ENCODE measurements at regions not wholly inside any gene's neighbourhood (a gene's known extent, or its start where the extent isn't known, plus 50 kb on each side); places are given as distances from the start of the nearest gene placed in this dataset.
"Not testable (repeated sequence)": the region's sequence is repeated elsewhere in the genome, so short reads cannot be mapped to it uniquely, and the experiment has no call there.

GRCh38 chr9:129457325-129457779 lies 163.5 kb downstream of the C9orf50 start:
- DNase-seq (ENCODE audit: low spot score), result no peak

GRCh38 chr9:129456549-129457324 lies 164.2 kb downstream of the C9orf50 start:
- DNase-seq (ENCODE audit: low spot score), result no peak

DNA sequence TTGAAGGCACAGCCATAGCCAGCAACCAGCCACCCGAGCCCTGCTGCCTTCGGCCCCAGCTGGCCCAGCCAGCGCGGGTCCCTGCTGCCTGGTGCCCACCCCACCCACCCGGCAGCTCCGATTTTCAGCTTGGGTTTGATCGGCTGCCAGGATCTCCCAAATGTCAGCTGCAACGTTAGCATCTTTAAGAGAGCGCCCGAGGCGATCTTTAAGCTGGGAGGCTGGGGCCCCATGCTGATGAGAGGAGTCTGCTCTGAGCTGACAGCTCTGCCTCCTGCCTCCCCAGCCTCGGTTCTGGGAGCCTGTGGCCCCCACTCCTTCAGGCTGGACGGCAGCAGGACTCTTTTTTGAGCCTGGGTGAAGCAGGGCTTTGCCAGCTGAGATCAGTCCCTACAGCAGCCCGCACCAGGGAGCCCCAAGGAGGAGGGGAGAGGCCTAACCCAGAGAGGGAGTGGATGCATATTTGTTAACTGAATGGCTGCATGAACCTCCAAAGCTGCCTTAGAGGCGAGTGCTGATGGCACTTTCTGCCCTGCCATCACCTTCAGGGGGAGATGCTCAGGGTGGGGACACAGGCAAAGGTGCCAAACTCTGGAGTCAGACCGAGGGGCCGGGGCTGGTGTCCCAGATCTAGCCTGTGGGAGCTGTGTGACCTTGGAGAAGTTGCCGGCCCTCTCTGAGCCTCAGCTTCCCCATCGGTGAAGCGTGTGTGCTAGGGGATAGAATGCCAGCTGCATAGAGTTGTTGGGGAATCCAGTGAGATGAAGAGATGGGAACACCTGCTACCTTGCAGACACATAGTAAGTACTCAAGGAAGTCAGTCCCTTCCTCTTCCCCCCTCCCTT lies 165.5 kb downstream of the C9orf50 start:
- no peak for DNase-seq (ENCODE audit: low spot score)

DNA sequence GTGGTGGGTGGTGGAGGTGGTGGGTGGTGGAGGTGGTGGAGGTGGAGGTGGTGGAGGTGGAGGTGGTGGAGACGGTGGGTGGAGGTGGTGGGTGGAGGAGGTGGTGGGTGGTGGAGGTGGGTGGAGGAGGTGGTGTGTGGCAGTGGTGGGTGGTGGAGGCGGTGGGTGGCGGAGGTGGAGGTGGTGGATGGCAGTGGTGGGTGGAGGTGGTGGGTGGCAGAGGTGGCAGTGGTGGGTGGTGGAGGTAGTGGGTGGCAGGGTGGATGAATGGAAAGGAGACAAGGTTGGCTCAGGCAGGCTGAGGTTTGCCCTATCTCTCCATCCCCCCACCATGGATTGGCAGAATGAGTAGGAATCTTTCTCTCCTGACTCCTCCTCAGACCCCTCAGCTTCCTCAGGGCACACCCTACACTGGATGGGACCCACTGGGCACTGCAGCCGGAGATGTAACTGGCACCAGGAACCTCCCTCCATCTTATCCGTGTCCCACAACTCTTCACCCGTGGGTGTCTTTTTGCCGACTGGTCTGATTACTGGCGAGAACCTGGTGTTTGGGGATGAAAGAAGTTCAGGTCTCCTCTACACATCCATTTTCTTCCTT lies 166.3 kb downstream of the C9orf50 start:
- no peak for DNase-seq (ENCODE audit: low spot score)

DNA sequence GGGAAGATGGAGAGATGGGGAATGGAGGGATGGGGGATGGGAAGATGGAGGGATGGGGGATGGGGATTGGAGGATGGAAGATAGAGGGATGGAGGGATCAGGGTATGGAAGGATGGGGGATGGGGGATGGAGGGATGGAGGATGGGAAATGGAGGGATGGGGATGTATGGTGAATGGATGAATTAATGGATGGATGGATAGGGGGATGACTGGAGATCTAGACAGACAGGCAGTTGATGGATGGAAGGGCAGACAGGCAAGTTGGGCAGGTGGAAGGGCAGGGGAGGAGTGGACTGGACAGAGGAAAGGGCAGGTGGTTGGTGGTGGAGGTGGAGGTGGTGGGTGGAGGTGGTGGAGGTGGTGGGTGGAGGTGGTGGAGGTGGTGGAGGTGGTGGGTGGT lies 167.2 kb downstream of the C9orf50 start:
- DNase-seq (ENCODE audit: low spot score), result no peak

GRCh38 chr9:129451669-129452068 lies 169.2 kb downstream of the C9orf50 start:
- DNase-seq (ENCODE audit: low spot score), result no peak

DNA sequence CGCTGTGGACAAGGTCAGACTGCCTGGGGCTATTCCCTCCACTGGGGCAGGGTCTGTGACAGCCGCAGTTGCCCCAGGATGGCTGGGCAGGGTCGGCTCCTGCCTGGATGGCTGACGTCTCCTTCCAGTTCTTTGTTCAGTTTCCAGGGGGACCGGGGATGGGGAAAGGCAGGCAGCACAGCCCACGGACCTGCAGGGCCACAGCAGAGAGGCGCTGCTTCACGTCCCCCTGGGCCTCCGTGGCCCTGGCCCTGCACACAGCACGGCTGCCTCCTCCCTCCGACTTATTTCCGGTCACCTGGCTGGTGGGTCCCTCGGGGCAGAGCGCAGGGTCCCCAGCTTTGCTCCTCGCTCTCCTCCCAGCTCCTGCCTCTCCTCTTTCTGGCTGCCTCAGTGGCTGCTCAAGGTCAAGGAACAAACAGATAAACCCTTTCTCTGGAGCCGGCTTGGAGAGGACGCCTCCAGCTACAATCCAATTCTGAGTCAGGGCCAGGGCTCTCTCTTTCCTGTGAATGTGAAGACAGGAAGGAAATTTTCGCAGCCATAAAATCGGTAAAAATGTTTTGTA lies 169.7 kb downstream of the C9orf50 start:
- no peak for DNase-seq (ENCODE audit: low spot score)

DNA sequence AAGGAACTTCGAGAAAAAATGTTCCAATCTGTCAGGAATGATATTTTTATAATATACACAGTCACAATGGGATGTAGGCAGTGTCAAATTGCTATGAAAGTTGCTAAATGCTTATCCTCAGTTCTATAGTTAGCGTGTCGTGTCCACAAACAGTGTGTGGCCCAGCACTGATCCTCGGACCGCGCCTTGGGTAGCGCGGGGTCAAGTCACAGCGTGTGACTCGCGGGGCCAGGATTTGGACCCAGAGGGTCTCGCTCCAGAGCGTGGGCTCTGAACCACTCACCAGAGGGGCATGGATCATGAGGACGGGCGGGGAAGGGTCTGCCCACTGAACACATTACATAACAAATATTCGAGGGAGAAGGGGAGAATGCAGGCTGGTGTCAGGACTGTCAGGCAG lies 171.8 kb downstream of the C9orf50 start:
- no peak for DNase-seq (ENCODE audit: low spot score)

DNA sequence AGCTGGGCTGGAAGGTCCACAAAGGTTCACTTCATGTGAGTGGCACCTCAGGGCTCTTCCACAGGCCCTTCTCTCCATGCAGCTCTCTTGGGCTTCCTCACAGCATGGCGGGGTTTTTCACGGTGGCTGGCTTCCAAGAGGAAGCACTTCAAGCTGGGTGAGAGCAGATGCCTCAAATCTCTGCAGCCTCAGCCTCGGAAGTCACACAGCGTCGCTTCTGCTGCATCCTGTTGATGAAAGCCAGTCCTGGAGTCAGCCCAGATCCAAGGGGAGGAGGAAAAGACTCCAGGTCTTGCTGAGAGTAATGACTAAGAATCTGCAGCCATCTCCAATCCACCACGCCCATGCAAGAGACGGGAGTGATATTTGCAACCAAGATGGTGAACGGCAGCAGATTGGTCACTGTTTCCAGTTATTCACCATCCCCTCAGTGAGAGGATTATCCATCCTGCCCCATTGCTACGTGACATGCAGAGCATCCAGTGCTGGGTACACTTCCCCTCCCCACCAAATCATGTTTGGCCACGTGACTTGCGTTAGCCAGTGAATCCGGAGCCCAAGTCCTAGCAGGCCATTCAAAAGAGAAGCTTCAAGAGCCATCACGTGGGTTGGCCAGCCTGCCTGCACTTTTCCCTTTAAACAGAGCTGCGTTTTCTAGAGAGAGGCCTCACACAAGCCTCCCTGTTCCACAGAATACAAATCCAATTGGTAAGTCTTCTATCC lies 173.9 kb downstream of the C9orf50 start:
- DNase-seq (ENCODE audit: low spot score), result no peak

GRCh38 chr9:129445794-129446306 lies 175.1 kb downstream of the C9orf50 start:
- DNase-seq (ENCODE audit: low spot score), result no peak

- DNase-seq (ENCODE audit: low spot score), result not testable (repeated sequence)
These were observed 177.3 kb downstream of the C9orf50 start for GRCh38 chr9:129443515-129444164.

- no peak for DNase-seq (ENCODE audit: low spot score)
These were observed 177.9 kb downstream of the C9orf50 start for GRCh38 chr9:129442803-129443511.

DNA sequence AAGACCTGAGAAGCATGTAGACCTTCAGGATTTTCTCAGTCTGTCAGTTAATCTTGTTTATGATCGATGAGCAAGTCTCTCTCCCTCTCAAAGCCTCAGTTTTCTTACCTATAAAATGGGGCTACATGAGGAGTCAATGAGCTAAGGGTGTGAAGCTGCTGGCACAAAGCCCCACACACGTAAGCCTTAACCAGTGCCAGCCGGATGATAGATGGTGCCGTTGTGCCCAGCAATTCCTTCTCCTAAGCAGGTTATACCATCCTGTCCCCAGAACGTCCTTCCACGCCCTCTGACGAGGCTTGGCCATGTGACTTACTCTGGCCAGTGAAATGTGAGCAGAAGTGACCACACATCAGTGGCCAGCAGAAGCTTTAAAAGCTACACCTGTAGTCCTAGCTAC lies 179.0 kb downstream of the C9orf50 start:
- no peak for DNase-seq (ENCODE audit: low spot score)

DNA sequence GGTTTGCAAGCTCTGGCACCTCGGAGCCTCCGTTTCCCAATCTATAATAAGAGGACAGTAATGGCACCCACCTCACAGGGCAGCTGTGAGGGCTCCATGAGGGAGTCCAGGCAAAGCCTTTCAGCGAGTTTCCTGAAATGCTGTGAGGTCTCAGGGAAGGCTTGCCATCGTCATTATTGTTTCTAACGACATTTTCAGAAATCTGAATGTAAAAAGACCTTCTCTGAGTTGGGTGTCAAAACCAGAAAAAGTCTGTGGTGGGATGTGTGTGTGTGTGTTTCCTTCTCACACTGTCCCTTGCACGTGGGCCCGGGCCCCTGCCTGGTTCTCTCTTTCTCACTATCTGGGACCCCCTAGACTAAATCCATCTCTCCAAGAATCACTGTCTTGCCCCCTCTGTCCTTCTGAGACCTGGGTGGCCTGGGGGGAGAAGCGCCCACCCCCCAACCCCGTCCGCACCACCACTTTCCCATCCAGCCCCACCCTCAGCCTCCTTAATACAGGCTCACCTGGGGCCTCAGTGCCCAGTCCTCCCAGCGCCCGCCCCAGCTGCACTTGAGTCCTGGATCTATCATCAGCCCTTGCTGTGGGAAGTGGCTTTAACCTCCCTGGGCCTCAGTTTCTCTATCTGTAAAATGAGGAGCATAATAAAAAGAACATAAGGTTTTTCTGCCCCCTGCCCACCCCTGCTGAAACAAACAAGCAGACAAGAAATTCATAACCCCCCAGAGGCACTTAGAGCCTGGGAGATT lies 180.3 kb downstream of the C9orf50 start:
- no peak for DNase-seq (ENCODE audit: low spot score)

GRCh38 chr9:129439242-129439641 lies 181.7 kb downstream of the C9orf50 start:
- no peak for DNase-seq (ENCODE audit: low spot score)

GRCh38 chr9:129437626-129438323 lies 183.1 kb downstream of the C9orf50 start:
- DNase-seq (ENCODE audit: low spot score), result no peak

DNA sequence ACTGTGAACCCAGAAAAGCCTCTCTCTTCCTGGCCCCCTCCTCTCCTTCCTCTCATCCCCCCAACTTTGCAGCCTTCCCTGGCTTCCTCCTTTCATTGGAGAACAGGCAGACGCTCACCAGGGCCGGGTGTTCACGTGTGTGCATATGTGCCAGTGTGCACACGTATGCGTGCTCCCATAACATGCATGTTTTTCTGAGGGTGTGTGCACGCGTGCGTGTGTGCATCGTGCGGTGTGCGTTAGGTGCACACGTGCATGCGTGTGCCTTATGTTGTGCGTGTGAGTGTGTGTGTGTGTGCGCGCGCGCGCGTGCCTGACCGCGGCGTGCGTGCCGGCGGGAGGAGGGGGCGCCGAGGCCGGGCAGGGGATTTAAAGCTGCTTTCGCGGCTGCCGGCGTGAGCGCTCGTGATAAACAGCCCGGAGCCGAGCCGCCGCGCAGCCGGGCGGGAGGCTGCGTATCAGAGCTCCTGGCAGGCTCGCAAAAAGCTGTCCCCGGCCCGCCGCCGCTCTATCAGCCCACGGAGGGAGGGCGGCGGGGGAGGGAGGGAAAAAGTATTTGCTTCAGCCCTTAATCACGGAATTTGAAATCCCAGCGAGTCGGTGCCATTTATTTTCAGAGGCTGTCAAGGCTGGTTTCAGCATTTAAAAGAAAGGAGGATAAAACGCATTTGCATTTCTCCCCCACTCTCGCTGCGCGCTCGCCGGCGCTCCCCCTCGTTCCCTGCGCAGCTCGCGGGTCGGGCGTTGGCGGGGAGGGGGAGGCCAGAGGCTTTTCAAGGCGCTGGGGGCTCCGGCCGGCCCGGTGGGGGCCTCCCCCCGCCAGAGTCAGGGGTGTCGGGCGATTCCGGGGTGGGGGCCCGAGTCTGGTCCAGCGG lies 183.9 kb downstream of the C9orf50 start:
- no peak for DNase-seq (ENCODE audit: low spot score)
